HG03520 (cell line): ENCODE measurements at regions not wholly inside any gene's neighbourhood (a gene's known extent, or its start where the extent isn't known, plus 50 kb on each side); places are given as distances from the start of the nearest gene placed in this dataset.
"Not testable (repeated sequence)": the region's sequence is repeated elsewhere in the genome, so short reads cannot be mapped to it uniquely, and the experiment has no call there.

ENCODE experiments used
- ATAC-seq: cut with Tn5 transposase; IDR thresholded peaks from one replicate; pipeline ENCODE4 v1.9.1; 2021; ENCODE audit warnings: mild to moderate bottlenecking, moderate library complexity; ENCODE audit not compliant: unreplicated experiment

DNA sequence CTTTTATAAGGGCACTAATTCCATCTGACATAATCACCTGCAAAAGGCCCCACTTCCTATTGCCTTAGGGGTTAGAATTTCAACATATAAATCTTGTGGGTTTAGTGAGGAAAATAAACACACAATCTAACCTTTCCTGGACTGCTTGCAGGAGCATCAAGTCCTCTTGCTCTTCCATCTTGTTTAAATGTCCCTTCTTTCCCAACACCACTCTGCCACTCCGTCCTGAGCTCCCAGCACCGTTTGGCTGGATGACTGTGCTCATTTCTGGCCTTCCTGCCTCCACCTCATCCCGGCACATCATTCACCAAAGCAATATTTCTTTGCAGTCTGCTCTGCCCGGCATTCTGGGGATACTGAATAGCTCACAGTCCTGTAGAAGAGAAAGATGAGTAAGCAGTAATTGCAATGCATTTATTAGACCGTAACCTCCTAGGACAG is 247.8 kb downstream of the BCL2 start:
- ATAC-seq, result no peak

- no peak for ATAC-seq
These were observed 248.6 kb downstream of the BCL2 start for GRCh38 chr18:63070767-63071502.

GRCh38 chr18:63069496-63069895 is 250.1 kb downstream of the BCL2 start:
- ATAC-seq, result no peak

DNA sequence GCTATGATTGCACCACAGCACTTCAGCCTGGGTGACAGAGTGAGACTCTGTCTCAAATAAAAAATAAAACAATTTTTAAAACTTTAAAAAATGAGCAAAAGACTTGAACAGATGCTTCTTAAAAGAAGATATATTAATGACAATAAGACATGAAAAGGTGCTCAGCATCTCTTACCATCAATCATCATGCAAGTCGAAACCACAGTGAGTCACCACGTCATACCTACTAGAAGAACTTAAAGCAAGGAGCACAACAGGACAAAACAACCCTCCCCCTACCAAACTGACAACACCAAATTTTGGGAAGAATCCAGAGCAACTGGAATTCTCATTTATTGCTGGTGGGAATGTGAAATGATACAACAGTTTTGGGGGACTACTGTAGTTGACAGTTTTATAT is 251.6 kb downstream of the BCL2 start:
- no peak for ATAC-seq

DNA sequence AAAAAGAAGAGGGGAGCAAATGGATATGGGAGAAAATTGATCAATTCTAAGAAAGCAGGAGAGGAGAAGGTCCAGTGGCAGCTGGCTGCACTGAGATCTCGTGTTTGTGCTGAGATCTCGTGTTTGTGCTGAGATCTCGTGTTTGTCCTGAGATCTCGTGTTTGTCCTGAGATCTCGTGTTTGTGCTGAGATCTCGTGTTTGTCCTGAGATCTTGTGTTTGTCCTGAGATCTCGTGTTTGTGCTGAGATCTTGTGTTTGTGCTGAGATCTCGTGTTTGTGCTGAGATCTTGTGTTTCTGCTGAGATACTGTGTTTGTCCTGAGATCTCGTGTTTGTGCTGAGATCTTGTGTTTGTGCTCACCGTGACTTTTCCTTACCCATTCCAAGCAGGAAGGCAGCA is 254.4 kb downstream of the BCL2 start:
- no peak for ATAC-seq

GRCh38 chr18:63063171-63063570 is 256.4 kb downstream of the BCL2 start:
- ATAC-seq, result no peak

DNA sequence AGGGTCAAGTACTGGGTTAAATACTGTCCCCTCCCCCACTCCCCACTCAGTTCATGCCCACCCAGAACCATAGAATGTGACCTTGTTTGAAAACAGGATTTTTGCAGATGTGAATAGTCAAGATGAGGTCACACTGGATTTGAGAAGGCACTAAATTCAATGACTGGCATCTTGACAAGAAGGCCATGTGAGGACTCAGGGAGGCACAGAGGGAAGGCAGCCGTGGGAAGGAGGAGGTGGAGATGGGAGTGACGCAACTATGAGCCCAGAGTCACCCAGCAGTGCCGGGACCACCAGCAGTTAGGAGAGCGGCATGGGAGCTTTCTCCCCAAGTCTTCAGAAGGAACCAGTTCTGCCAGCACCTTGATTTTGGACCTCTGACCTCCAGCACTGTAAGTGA is 257.3 kb downstream of the BCL2 start:
- no peak for ATAC-seq

DNA sequence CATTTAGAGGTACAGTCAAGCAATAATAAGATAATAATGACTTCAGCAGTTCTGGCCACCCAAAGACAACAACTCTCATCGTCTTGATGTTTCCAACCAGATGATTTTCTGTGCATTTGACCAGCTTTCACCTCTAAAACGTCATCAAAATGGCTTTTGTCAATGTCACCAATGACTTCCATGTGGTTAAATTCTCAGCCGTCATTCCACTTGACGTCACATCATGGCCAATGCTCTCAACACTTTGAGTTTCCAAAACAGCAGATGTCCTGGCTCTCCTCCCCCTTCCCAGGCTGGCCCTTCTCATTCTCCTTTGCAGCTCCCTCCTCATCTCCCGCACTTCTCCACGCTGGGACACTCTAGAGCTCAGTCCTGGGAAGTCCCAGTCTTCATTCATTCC is 258.3 kb downstream of the BCL2 start:
- no peak for ATAC-seq

- no peak for ATAC-seq
These were observed 261.0 kb downstream of the BCL2 start for GRCh38 chr18:63058521-63058920.

DNA sequence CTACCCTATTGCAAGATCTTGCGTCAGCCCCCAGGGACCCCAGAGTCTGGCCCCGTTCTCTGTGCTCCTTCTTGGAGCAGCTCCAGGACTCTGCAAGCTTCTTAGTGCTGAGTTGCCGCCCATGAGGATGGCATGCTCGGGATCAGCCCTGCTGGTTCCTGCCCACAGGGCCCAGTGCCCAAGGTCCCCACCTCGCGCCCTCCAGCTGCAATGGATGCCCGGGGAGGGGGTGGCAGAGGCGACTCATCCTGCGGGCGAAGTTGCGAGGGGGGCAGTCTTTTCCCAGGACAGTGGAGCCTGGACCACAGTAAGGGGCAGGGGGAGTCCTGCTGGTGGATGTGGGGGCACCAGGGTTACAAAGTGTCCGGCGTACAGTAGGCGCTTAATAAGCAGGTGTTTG is 261.9 kb downstream of the BCL2 start:
- ATAC-seq, result no peak

GRCh38 chr18:63054901-63055584 is 264.5 kb downstream of the BCL2 start:
- no peak for ATAC-seq

DNA sequence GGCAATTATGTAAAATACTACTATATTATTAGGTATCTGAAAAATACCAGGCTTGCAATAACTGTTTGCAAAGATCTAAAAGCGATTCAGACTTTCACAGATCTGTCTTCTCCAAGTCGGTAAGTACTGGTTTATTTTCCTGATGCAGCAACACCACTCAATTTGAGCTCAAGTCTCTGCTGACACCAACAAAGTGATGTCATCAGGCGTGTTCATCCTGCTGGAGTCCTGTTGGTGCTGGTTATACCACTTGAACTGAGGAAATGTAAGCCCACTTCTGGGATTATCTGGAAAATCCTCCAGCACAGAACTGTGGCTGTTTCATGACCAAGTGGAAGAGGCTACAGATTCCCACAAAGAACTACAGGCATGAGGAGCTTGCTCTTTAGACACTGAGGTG is 267.6 kb downstream of the BCL2 start:
- no peak for ATAC-seq

DNA sequence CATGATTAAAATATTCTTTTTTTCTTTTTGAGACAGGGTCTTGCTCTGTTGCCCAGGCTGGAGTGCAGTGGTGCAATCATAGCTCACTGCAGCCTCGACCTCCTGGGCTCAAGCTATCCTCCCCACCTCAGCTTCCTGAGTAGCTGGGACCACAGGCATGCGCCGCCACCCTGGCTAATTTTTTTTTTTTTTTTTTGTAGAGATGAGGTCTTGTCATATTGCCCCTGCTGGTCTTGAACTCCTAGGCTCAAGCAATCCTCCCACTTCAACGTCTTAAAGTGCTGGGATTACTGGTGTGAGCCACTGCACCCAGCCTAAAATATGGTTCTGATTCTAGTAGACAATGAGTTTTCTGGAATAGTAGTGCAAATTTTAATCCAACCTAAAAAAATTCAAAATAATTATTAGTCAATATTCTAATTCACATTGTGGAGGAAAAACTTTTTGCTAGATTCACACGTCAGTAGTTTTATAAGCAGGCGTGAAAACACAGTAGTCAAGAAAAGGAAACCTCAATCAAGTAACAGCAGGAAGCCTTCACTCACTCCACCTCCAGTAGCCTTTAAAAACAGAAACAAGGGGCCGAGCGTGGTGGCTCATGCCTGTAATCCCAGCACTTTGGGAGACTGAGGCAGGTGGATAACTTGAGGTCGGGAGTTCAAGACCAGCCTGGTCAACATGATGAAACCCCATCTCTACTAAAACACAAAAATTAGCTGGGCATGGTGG is 268.7 kb downstream of the BCL2 start:
- not testable (repeated sequence) for ATAC-seq

DNA sequence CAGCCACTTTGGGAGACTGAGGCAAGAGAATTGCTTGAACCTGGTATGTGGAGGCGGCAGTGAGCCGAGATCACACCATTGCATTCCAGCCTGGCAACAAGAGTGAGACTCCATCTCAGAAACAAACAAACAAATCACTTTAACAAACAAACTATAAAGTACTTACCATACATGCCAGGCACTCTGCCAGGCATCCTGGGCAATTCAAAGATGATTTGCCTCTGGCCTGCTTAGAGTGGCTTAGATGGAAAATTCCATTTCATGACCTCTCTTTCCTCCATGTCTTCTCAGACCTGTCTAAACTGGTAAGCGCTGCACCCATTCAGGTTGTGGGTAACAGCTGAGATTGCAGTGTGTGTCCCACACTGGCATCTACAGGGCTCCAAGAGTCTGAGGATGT is 273.2 kb downstream of the BCL2 start:
- ATAC-seq, result no peak

DNA sequence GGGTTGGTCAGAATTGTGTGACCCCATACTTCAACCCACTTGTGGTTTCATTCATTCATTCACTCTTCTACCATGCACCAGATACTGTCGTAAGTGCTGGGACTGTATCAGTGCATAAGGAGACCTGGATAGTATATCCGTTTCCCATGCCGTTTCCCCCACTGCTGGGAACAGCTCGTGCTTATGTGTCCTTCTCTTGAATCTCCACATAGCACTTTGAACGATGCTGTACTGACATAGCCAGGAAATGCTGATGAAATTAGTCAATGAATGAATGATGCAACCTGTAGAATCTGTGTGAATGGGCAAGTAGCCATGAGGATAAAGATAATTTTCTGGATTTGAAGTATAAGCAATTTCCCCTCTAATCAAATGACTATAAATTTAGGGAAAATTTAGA is 276.1 kb downstream of the BCL2 start:
- no peak for ATAC-seq

GRCh38 chr18:63042351-63042750 is 277.2 kb downstream of the BCL2 start:
- ATAC-seq, result no peak

DNA sequence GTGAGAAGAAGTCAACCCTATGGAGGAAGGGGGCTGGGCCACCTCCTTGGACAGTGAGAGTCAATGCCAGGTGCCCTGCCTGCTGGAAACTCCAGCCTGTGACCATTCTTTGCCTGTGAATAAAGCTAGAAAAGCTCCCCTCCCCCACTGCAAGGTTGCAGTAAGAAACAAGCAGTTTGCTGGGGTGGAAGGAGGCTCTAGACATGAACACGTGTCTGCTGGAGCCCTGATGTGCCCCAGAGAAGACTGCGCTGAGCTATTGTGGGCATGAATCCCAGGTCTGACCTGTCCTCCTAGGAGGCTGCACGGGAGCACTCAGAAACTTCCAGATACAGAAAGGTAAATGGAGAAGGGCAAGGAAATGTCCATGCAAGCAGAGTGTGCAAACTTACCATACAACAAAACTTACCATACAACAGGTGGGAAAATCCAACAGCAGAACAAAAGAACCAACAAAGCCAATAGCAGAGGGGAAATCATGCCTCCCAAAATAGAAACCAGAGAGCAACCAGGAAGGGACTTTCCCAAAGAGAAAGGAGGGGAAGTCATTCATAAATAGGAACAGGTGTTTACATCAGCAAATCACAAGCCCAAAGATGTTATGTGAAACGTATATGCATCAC is 278.7 kb downstream of the BCL2 start:
- ATAC-seq, result peak; percentile 58

GRCh38 chr18:63037491-63037890 is 282.1 kb downstream of the BCL2 start:
- ATAC-seq, result no peak

DNA sequence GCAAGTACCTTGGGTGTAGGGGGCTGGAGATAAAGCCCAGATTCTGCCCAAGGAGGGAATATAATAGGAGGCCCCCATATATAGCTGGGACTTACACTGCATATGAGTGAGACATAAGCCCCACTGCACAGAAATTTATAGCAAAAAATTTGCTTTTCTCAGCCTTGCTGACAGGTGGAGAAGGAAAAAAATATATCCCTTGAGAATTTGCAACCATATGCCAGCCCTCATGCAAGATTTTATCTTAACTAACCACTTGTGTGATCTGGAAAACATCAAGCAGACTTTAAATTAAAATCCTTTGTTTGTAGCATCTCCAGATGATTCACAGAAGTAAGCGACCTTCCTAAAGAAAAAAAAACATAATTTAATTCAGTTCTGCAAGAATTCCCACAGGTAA is 288.2 kb downstream of the BCL2 start:
- no peak for ATAC-seq
